Retinal pigment epithelial cell (primary cell): ENCODE measurements at regions not wholly inside any gene's neighbourhood (a gene's known extent, or its start where the extent isn't known, plus 50 kb on each side); places are given as distances from the start of the nearest gene placed in this dataset.
"Not testable (repeated sequence)": the region's sequence is repeated elsewhere in the genome, so short reads cannot be mapped to it uniquely, and the experiment has no call there.

Experiments used
- DNase-seq: peaks from one replicate; pipeline ENCODE4 v3.0.0-alpha.2; 2010; ENCODE audit warnings: low read depth
- H3K4me3 ChIP-seq: 2 replicates; pipeline ENCODE4 v1.5.1; 2011; ENCODE audit warnings: mild to moderate bottlenecking, low read length, control low read depth, moderate library complexity
- TF ChIP-seq, protein P1 (sequence below): conservative IDR thresholded peaks from 2 replicates; pipeline ENCODE4 v1.5.1; 2011; ENCODE audit warnings: low read depth, low read length, control low read depth, inconsistent platforms

DNA sequence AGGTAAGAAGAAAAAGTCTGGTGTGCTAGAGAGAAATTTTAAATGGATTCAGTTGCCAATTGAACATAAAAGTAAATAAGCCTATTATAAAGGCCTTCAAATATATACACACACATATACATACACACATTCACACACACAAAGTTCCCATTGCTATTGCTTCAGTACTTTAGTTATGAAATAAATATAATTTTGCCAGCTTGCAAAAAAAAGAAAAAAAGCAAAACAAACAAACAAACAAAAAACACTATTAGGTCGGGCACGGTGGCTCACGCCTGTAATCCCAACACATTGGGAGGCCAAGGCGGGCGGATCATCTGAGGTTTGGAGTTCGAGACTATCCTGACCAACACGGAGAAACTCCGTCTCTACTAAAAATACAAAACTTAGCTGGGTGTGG is 80.3 kb downstream of the SPIN4 start:
- TF ChIP-seq, protein P1, sequence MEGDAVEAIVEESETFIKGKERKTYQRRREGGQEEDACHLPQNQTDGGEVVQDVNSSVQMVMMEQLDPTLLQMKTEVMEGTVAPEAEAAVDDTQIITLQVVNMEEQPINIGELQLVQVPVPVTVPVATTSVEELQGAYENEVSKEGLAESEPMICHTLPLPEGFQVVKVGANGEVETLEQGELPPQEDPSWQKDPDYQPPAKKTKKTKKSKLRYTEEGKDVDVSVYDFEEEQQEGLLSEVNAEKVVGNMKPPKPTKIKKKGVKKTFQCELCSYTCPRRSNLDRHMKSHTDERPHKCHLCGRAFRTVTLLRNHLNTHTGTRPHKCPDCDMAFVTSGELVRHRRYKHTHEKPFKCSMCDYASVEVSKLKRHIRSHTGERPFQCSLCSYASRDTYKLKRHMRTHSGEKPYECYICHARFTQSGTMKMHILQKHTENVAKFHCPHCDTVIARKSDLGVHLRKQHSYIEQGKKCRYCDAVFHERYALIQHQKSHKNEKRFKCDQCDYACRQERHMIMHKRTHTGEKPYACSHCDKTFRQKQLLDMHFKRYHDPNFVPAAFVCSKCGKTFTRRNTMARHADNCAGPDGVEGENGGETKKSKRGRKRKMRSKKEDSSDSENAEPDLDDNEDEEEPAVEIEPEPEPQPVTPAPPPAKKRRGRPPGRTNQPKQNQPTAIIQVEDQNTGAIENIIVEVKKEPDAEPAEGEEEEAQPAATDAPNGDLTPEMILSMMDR = no peak
- no peak overlapping the region for H3K4me3 ChIP-seq
- DNase-seq = no peak

DNA sequence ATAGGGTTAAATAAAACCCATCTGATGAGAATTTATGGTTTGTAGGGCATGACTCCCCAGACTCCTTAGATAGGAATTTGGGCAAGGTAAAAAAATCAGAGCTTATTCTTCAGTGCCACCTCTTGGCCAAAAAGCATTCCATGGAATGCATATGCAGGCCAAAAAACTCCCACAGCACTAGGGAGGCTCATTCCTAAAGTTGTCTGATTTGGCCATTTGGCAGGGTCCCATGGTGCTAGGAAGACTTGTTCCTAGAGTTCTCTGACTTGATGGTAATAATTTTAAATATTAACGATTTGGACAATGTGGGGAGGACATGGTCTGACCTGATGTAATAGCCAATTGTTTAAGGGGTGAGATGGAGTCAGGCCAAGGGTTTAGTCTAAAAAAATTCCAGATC is 93.0 kb downstream of the SPIN4 start:
- DNase-seq = no peak
- TF ChIP-seq, protein P1 = no peak
- no peak overlapping the region for H3K4me3 ChIP-seq

DNA sequence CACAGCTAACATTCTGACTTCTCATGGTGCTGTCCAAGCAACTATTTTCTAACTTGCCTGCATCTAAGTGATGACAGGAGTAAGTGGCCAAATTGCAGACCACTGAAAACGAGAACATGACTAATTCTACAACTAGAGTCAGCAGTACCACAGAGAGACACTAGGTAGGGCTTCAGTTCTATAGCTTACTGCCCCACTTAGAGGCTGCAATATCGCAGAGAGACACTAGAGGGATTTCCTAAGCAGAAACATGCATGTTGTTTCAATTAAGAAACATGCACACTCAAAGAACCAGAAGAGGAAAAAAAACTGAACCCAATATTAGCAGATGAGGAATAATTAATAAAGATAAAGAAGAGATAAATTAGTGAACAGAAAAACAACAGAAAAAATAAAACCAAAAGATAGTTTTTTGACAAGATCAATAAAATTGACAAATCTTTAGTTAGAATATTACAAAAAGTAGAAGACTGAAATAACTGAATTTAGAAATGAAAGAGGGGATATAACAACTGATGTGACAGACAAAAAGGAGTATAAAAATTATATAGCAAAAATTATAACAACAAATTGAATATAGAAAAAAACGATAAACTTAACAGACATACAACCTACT is 100.8 kb downstream of the SPIN4 start:
- peak; percentile 34 for DNase-seq
- TF ChIP-seq, protein P1 = peak; percentile 97
- H3K4me3 ChIP-seq = no peak overlapping the region

GRCh38 chrX:63242689-63243088 is 108.4 kb downstream of the SPIN4 start:
- not testable (repeated sequence) for DNase-seq

DNA sequence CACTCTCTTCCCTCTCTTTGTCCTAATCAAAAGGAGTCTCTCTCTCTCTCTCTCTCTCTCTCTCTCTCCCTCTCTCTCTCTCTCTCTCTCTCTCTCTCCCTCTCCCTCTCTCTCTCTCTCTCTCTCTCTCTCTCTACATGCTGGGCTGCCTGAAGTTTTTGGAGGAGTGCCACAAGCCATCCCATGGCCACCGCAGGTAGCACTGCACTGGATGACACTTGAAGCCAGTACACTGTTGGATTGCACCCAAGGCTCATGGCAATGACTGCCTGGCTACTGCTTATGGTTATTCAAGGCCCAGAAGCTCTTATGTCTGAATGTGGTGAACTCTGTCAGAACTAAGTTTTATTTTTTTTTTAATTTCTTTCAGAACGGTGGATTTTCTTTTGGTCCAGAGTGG is 115.2 kb downstream of the SPIN4 start:
- not testable (repeated sequence) for DNase-seq, H3K4me3 ChIP-seq

More at GRCh38 chrX:63242689-63243088, 108.4 kb downstream of the SPIN4 start:
- not testable (repeated sequence) for H3K4me3 ChIP-seq

GRCh38 chrX:63233013-63233412 is 118.1 kb downstream of the SPIN4 start:
- not testable (repeated sequence) for DNase-seq

DNA sequence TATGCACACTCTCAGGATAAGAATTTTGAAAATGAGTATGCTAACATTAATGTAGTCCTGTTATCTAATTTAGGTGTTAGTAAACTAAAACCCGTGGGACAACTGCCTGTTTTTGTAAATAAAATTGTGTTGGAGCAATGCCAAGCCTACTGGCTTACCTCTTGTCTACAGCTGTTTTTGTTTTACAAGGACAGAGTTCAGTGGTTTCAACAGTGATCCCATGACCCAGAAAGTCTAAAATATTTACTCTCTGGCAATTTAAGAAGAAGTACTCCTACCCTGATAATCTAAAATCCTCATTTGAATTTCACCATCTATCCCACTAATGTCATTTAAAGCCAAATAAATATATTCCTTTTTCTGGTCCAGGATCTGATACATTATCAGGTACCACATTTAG is 132.9 kb downstream of the SPIN4 start:
- H3K4me3 ChIP-seq, DNase-seq: not testable (repeated sequence)

More at GRCh38 chrX:63233013-63233412, 118.1 kb downstream of the SPIN4 start:
- not testable (repeated sequence) for H3K4me3 ChIP-seq

- not testable (repeated sequence) for DNase-seq, H3K4me3 ChIP-seq
Measured at GRCh38 chrX:63217549-63217948, 133.6 kb downstream of the SPIN4 start.

DNA sequence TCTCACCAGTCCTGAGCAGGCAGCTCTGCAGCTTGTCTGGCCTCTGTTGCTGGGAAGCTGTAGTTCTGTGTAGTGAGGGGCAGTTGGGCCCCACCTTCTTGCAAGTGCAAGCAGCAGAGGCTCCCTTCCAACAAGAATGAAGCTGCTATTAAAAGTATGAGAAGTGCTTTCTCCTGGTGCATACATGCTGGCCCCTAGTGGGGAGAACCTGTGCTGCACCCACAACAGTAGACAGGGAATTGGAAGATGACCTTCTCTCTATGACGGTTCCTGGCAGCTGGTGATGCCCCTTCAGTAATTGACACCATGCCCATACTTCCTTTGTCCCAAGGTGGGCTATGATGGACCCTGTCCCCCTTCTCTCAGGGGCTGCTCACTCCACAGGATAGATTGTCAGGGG is 141.5 kb downstream of the SPIN4 start:
- not testable (repeated sequence) for DNase-seq, H3K4me3 ChIP-seq

GRCh38 chrX:63209128-63209527 is 142.0 kb downstream of the SPIN4 start:
- H3K4me3 ChIP-seq, DNase-seq: not testable (repeated sequence)

GRCh38 chrX:63204266-63205074 is 146.7 kb downstream of the SPIN4 start:
- DNase-seq, H3K4me3 ChIP-seq: not testable (repeated sequence)

DNA sequence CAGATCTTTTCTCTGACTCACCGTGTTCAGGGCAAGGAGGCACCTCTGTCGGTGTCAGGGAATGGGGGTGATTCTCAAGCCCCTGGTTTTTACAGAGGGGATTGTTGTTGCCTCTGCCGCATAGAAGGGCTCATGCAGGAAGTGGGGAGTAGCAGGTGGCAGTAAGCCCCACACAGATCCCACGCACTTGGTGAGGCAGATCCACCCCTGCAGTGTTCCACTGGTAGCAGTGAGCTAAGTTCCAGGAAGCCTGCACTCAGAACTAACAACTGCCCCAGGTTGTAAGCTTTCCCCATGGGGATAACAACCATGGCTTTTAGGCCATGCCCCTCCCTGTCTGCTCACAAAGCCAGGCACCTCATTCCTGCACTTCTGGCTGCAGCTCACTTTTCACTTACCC is 149.1 kb downstream of the SPIN4 start:
- not testable (repeated sequence) for H3K4me3 ChIP-seq, DNase-seq

GRCh38 chrX:63198693-63199092 is 152.4 kb downstream of the SPIN4 start:
- not testable (repeated sequence) for H3K4me3 ChIP-seq, DNase-seq

- not testable (repeated sequence) for DNase-seq
Measured at GRCh38 chrX:63192366-63193041, 158.6 kb downstream of the SPIN4 start.

More at GRCh38 chrX:63192366-63193041, 158.6 kb downstream of the SPIN4 start:
- H3K4me3 ChIP-seq = not testable (repeated sequence)
